GM13976 (cell line): ENCODE measurements at regions not wholly inside any gene's neighbourhood (a gene's known extent, or its start where the extent isn't known, plus 50 kb on each side); places are given as distances from the start of the nearest gene placed in this dataset.

Experiments used
- DNase-seq: peaks from one replicate; pipeline ENCODE4 v3.0.0; 2012; ENCODE audit warnings: low spot score
- CTCF ChIP-seq: IDR thresholded peaks from 2 replicates; pipeline ENCODE4 v1.5.1; 2012; ENCODE audit warnings: borderline replicate concordance, mild to moderate bottlenecking; ENCODE audit not compliant: insufficient read depth; ENCODE audit errors: extremely low read depth, missing control alignments, control extremely low read depth
- in situ Hi-C: fragments of 300-500 bp; cut with MboI; formaldehyde crosslinking; loops from one replicate; pipeline ENCODE4 v1.12.0; 2022; ENCODE audit warnings: low sequenced_read_pairs, mixed read lengths, inconsistent platforms; ENCODE audit not compliant: unreplicated experiment

GRCh38 chr1:29880556-29880955 lies 644.2 kb downstream of the PTPRU start:
- DNase-seq, result no peak
- in situ Hi-C loops, result no loop called here
- no peak for TF ChIP-seq CTCF

GRCh38 chr1:29879217-29879616 lies 642.9 kb downstream of the PTPRU start:
- in situ Hi-C loops, result no loop called here
- no peak for TF ChIP-seq CTCF
- no peak for DNase-seq

GRCh38 chr1:29878501-29878900 lies 642.2 kb downstream of the PTPRU start:
- in situ Hi-C loops, result no loop called here
- no peak for DNase-seq
- TF ChIP-seq CTCF, result no peak

GRCh38 chr1:29876902-29877301 lies 640.6 kb downstream of the PTPRU start:
- no peak for DNase-seq
- no peak for TF ChIP-seq CTCF
- in situ Hi-C loops, result no loop called here

GRCh38 chr1:29876441-29876840 lies 640.1 kb downstream of the PTPRU start:
- no peak for DNase-seq
- in situ Hi-C loops, result no loop called here
- no peak for TF ChIP-seq CTCF

- DNase-seq, result no peak
- no peak for TF ChIP-seq CTCF
- in situ Hi-C loops, result no loop called here
Measured at GRCh38 chr1:29875557-29876028, 639.3 kb downstream of the PTPRU start.

GRCh38 chr1:29870621-29871020 lies 634.3 kb downstream of the PTPRU start:
- no peak for TF ChIP-seq CTCF
- no peak for DNase-seq
- in situ Hi-C loops, result no loop called here
